ENCODE measurements at regions not wholly inside any gene's neighbourhood (a gene's known extent, or its start where the extent isn't known, plus 50 kb on each side); places are given as distances from the start of the nearest gene placed in this dataset.

GRCh38 chr14:62006116-62006731 lies 244.0 kb downstream of the SNAPC1 start:
- no peak for DNase-seq (ENCODE audit: extremely low read depth, insufficient read length)
- TF ChIP-seq CTCF (IDR thresholded peaks at IDR 0.05; ENCODE audit: insufficient read depth, low read length, poor library complexity, severe bottlenecking): no peak
- Histone ChIP-seq H3K27me3 (replicated peaks; ENCODE audit: control insufficient read depth, insufficient read depth, low read length) (no peaks in the 10 kb centered on the region), H3K36me3 (ENCODE audit: control insufficient read depth, insufficient read depth, low read length) (no peaks in the 10 kb centered on the region), H3K4me3 (replicated peaks; ENCODE audit: low read depth, low read length) (no peak overlapping the region)

- no peaks in the 10 kb centered on the region for H3K36me3 ChIP-seq (ENCODE audit: control insufficient read depth, insufficient read depth, low read length)
- TF ChIP-seq CTCF (IDR thresholded peaks at IDR 0.05; ENCODE audit: insufficient read depth, low read length, poor library complexity, severe bottlenecking): no peak
- H3K27me3 ChIP-seq (replicated peaks; ENCODE audit: control insufficient read depth, insufficient read depth, low read length): no peaks in the 10 kb centered on the region; the same call in 1 of the 2 replicates
- DNase-seq (ENCODE audit: extremely low read depth, insufficient read length): no peak
- H3K4me3 ChIP-seq (replicated peaks; ENCODE audit: low read depth, low read length): no peak overlapping the region
These were observed 253.0 kb downstream of the SNAPC1 start for GRCh38 chr14:62015243-62015642.

GRCh38 chr14:62015945-62016344 lies 253.7 kb downstream of the SNAPC1 start:
- no peaks in the 10 kb centered on the region; the same call in 1 of the 2 replicates for H3K27me3 ChIP-seq (replicated peaks; ENCODE audit: control insufficient read depth, insufficient read depth, low read length)
- H3K4me3 ChIP-seq (replicated peaks; ENCODE audit: low read depth, low read length): no peak overlapping the region
- no peak for TF ChIP-seq CTCF (IDR thresholded peaks at IDR 0.05; ENCODE audit: insufficient read depth, low read length, poor library complexity, severe bottlenecking)
- DNase-seq (ENCODE audit: extremely low read depth, insufficient read length): no peak
- no peaks in the 10 kb centered on the region for H3K36me3 ChIP-seq (ENCODE audit: control insufficient read depth, insufficient read depth, low read length)

- no peak for TF ChIP-seq CTCF (IDR thresholded peaks at IDR 0.05; ENCODE audit: insufficient read depth, low read length, poor library complexity, severe bottlenecking)
- H3K4me3 ChIP-seq (replicated peaks; ENCODE audit: low read depth, low read length): no peak overlapping the region
- no peaks in the 10 kb centered on the region for H3K36me3 ChIP-seq (ENCODE audit: control insufficient read depth, insufficient read depth, low read length)
- no peaks in the 10 kb centered on the region; the same call in 1 of the 2 replicates for H3K27me3 ChIP-seq (replicated peaks; ENCODE audit: control insufficient read depth, insufficient read depth, low read length)
- DNase-seq (ENCODE audit: extremely low read depth, insufficient read length): no peak
These were observed 255.5 kb downstream of the SNAPC1 start for GRCh38 chr14:62017651-62018230.

GRCh38 chr14:62018606-62019005 lies 256.4 kb downstream of the SNAPC1 start:
- TF ChIP-seq CTCF (IDR thresholded peaks at IDR 0.05; ENCODE audit: insufficient read depth, low read length, poor library complexity, severe bottlenecking): no peak
- no peaks in the 10 kb centered on the region for H3K36me3 ChIP-seq (ENCODE audit: control insufficient read depth, insufficient read depth, low read length)
- H3K4me3 ChIP-seq (replicated peaks; ENCODE audit: low read depth, low read length): no peak overlapping the region
- no peak for DNase-seq (ENCODE audit: extremely low read depth, insufficient read length)
- no peaks in the 10 kb centered on the region; the same call in 1 of the 2 replicates for H3K27me3 ChIP-seq (replicated peaks; ENCODE audit: control insufficient read depth, insufficient read depth, low read length)

Data from GM06990 (cell line).